Mesenchymal stem cell (in vitro differentiated cells and primary cell): ENCODE measurements at regions not wholly inside any gene's neighbourhood (a gene's known extent, or its start where the extent isn't known, plus 50 kb on each side); places are given as distances from the start of the nearest gene placed in this dataset.
"Not testable (repeated sequence)": the region's sequence is repeated elsewhere in the genome, so short reads cannot be mapped to it uniquely, and the experiment has no call there.

ENCODE experiments used
- DNase-seq: peaks from one replicate; pipeline ENCODE4 v3.0.0-alpha.2; 2013
- H2AFZ ChIP-seq: one replicate; pipeline ENCODE4 v1.6.1; 2013; ENCODE audit warnings: low read depth, mild to moderate bottlenecking, control low read depth, inconsistent platforms, low read length, moderate library complexity
- H2AK5ac ChIP-seq: 2 replicates; pipeline ENCODE4 v1.6.1; 2013; ENCODE audit warnings: low read length, moderate library complexity, mild to moderate bottlenecking, inconsistent platforms; ENCODE audit not compliant: severe bottlenecking
- H2BK120ac ChIP-seq: one replicate; pipeline ENCODE4 v1.6.1; 2013; ENCODE audit warnings: low read depth, mild to moderate bottlenecking, inconsistent platforms, low read length, moderate library complexity
- H2BK12ac ChIP-seq, 2 experiments: one replicate each; pipeline ENCODE4 v1.6.1; 2013; ENCODE audit warnings: inconsistent platforms in 2 of 2, low read length in 2 of 2, mild to moderate bottlenecking in 2 of 2, moderate library complexity in 2 of 2, control low read depth in 1 of 2
- H2BK15ac ChIP-seq: one replicate; pipeline ENCODE4 v1.6.1; 2013; ENCODE audit warnings: mild to moderate bottlenecking, low read depth, inconsistent platforms; ENCODE audit not compliant: poor library complexity, severe bottlenecking
- H2BK5ac ChIP-seq: 2 replicates; pipeline ENCODE4 v1.6.1; 2013; ENCODE audit warnings: low read depth, mild to moderate bottlenecking, low read length, control low read depth, inconsistent platforms; ENCODE audit not compliant: poor library complexity, severe bottlenecking
- H3K14ac ChIP-seq, 2 experiments: one replicate each; pipeline ENCODE4 v1.6.1; 2013; ENCODE audit warnings: inconsistent platforms in 2 of 2, low read length in 2 of 2, control low read depth in 1 of 2, mild to moderate bottlenecking in 1 of 2, moderate library complexity in 1 of 2
- H3K18ac ChIP-seq, 2 experiments: one replicate each; pipeline ENCODE4 v1.6.1; 2013; ENCODE audit warnings: inconsistent platforms in 2 of 2, low read length in 2 of 2, control low read depth in 1 of 2, low read depth in 1 of 2, mild to moderate bottlenecking in 1 of 2
- H3K23ac ChIP-seq, 2 experiments: one replicate each; pipeline ENCODE4 v1.6.1; 2013; ENCODE audit warnings: inconsistent platforms in 2 of 2, low read length in 2 of 2, mild to moderate bottlenecking in 2 of 2, moderate library complexity in 2 of 2, control low read depth in 1 of 2
- H3K27ac ChIP-seq: 2 replicates; pipeline ENCODE4 v1.5.1; 2013; ENCODE audit warnings: mild to moderate bottlenecking, moderate library complexity, low read length, control low read depth, inconsistent platforms; ENCODE audit not compliant: poor library complexity, severe bottlenecking
- H3K27me3 ChIP-seq, 2 experiments: 2 replicates each; pipeline versions ENCODE4 v1.6.1 to v1.7.0; 2013; ENCODE audit warnings: low read length in 2 of 2, mild to moderate bottlenecking in 2 of 2, moderate library complexity in 2 of 2, control low read depth in 1 of 2, inconsistent platforms in 1 of 2; ENCODE audit not compliant: control insufficient read depth in 1 of 2, insufficient read depth in 1 of 2
- H3K36me3 ChIP-seq, 2 experiments: 2 replicates each; pipeline versions ENCODE4 v1.6.1 to v1.7.0; 2013; ENCODE audit warnings: low read length in 2 of 2, control low read depth in 1 of 2, inconsistent platforms in 1 of 2, low read depth in 1 of 2, mild to moderate bottlenecking in 1 of 2; ENCODE audit not compliant: insufficient read depth in 2 of 2, control insufficient read depth in 1 of 2
- H3K4ac ChIP-seq, 2 experiments: one replicate each; pipeline ENCODE4 v1.6.1; 2013; ENCODE audit warnings: inconsistent platforms in 2 of 2, low read length in 2 of 2, mild to moderate bottlenecking in 2 of 2, moderate library complexity in 2 of 2, control low read depth in 1 of 2, low read depth in 1 of 2
- H3K4me1 ChIP-seq: 2 replicates; pipeline ENCODE4 v1.6.1; 2013; ENCODE audit warnings: low read depth, low read length, control low read depth; ENCODE audit not compliant: control insufficient read depth, insufficient read depth
- H3K4me2 ChIP-seq: 2 replicates; pipeline ENCODE4 v1.6.1; 2013; ENCODE audit warnings: low read length, mild to moderate bottlenecking, inconsistent platforms; ENCODE audit not compliant: poor library complexity, severe bottlenecking
- H3K4me3 ChIP-seq, 2 experiments: 2 replicates each; pipeline versions ENCODE4 v1.5.1 to v1.7.0; 2013; ENCODE audit warnings: low read length in 2 of 2, mild to moderate bottlenecking in 2 of 2, control low read depth in 1 of 2, low read depth in 1 of 2; ENCODE audit not compliant: insufficient read depth in 1 of 2
- H3K79me1 ChIP-seq: replicated peaks from 2 replicates; pipeline ENCODE4 v1.6.1; 2013; ENCODE audit warnings: mild to moderate bottlenecking, control low read depth, low read length, inconsistent platforms; ENCODE audit not compliant: poor library complexity, severe bottlenecking
- H3K9ac ChIP-seq: 2 replicates; pipeline ENCODE4 v1.7.0; 2013; ENCODE audit warnings: mild to moderate bottlenecking, low read length, moderate library complexity
- H3K9me3 ChIP-seq: 2 replicates; pipeline ENCODE4 v1.7.0; 2013; ENCODE audit warnings: mild to moderate bottlenecking, low read length; ENCODE audit not compliant: control insufficient read depth
- H4K8ac ChIP-seq: one replicate; pipeline ENCODE4 v1.6.1; 2013; ENCODE audit warnings: inconsistent platforms, mild to moderate bottlenecking, low read length, moderate library complexity
- H4K91ac ChIP-seq: one replicate; pipeline ENCODE4 v1.6.1; 2013; ENCODE audit warnings: mild to moderate bottlenecking, low read length, inconsistent platforms
- WGBS: methylation state at CpG from one replicate; pipeline ENCODE4 v1.1.7; 2013; ENCODE audit warnings: mixed read lengths; 5-methylcytosine and 5-hydroxymethylcytosine counted together

DNA sequence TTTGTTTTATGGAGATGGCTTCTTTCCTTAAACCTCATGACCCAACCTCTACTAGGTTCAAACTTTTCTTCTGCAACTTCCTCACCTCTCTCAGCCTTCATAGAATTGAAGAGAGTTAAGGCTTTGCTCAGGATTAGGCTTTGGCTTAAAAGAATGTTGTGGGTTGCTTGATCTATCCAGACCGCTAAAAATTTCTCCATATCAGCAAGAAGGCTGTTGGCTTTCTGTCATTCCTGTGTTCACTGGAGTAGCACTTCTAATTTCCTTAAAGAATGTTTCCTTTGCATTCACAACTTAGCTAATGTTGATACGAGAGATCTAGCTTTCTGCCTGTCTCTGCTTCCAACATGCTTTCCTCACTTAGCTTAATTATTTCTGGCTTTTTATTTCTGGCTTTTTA is 58.1 kb upstream of the KYNU start:
- WGBS: 100% methylated on average over 2 of the region's 2 CpGs

DNA sequence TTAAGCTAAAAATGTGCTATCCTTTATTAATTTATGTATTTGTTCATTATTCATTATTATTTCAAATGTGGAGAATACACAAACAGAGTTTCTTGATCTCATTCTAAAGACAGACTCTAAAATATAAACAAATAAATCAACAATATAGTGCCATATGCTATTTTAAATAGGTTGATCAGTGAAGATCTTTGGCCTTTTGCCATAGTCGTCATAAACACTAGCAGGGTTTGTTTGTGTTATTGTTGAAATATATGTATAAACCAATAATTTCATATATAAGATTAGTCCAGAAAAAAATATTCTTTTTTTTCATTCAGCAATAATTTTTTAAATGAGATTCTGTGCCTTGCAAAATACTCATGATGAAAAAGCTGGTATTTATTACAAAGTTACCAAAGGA is 62.1 kb upstream of the KYNU start:
- no peak overlapping the region for H3K4ac ChIP-seq
- no peak overlapping the region for H2AK5ac ChIP-seq
- H3K14ac ChIP-seq: no peak overlapping the region
- no peak overlapping the region for H3K23ac ChIP-seq
- no peak overlapping the region for H3K9ac ChIP-seq
- no peaks in the 10 kb centered on the region for H3K27me3 ChIP-seq
- H2AFZ ChIP-seq: no peak overlapping the region
- no peak overlapping the region for H4K8ac ChIP-seq
- no peak overlapping the region for H3K4me2 ChIP-seq
- no peak overlapping the region for H4K91ac ChIP-seq
- no peaks in the 10 kb centered on the region for H3K36me3 ChIP-seq
- H3K4me1 ChIP-seq: no peaks in the 10 kb centered on the region
- DNase-seq: no peak
- no peaks in the 10 kb centered on the region for H3K9me3 ChIP-seq
- H3K4me3 ChIP-seq: no peak overlapping the region
- no peak overlapping the region for H3K27ac ChIP-seq
- no peaks in the 10 kb centered on the region for H3K79me1 ChIP-seq
- H2BK5ac ChIP-seq: no peak overlapping the region
- H2BK15ac ChIP-seq: no peak overlapping the region
- no peak overlapping the region for H2BK12ac ChIP-seq
- no peak overlapping the region for H2BK120ac ChIP-seq
- H3K18ac ChIP-seq: no peak overlapping the region
- WGBS: no CpG with 5 or more reads among the region's 1 CpG

More for the DNA sequence above, 58.1 kb upstream of the KYNU start:
- H2BK12ac ChIP-seq: no peak overlapping the region
- H3K27ac ChIP-seq: peak overlapping the region; percentile 80
- H3K4ac ChIP-seq: no peak overlapping the region
- no peaks in the 10 kb centered on the region for H3K27me3 ChIP-seq
- H3K4me1 ChIP-seq: no peaks in the 10 kb centered on the region
- no peak overlapping the region for H4K8ac ChIP-seq
- H2AFZ ChIP-seq: no peak overlapping the region
- no peak overlapping the region for H2BK5ac ChIP-seq
- H3K18ac ChIP-seq: no peak overlapping the region
- no peak overlapping the region for H2BK120ac ChIP-seq
- H3K4me3 ChIP-seq: no peak overlapping the region
- no peak overlapping the region for H4K91ac ChIP-seq
- no peak overlapping the region for H3K4me2 ChIP-seq
- H3K36me3 ChIP-seq: no peaks in the 10 kb centered on the region
- no peak overlapping the region for H3K14ac ChIP-seq
- H3K79me1 ChIP-seq: no peaks in the 10 kb centered on the region
- no peak for DNase-seq
- H3K9ac ChIP-seq: no peak overlapping the region
- H3K23ac ChIP-seq: no peak overlapping the region
- no peaks in the 10 kb centered on the region for H3K9me3 ChIP-seq
- no peak overlapping the region for H2BK15ac ChIP-seq
- H2AK5ac ChIP-seq: no peak overlapping the region

DNA sequence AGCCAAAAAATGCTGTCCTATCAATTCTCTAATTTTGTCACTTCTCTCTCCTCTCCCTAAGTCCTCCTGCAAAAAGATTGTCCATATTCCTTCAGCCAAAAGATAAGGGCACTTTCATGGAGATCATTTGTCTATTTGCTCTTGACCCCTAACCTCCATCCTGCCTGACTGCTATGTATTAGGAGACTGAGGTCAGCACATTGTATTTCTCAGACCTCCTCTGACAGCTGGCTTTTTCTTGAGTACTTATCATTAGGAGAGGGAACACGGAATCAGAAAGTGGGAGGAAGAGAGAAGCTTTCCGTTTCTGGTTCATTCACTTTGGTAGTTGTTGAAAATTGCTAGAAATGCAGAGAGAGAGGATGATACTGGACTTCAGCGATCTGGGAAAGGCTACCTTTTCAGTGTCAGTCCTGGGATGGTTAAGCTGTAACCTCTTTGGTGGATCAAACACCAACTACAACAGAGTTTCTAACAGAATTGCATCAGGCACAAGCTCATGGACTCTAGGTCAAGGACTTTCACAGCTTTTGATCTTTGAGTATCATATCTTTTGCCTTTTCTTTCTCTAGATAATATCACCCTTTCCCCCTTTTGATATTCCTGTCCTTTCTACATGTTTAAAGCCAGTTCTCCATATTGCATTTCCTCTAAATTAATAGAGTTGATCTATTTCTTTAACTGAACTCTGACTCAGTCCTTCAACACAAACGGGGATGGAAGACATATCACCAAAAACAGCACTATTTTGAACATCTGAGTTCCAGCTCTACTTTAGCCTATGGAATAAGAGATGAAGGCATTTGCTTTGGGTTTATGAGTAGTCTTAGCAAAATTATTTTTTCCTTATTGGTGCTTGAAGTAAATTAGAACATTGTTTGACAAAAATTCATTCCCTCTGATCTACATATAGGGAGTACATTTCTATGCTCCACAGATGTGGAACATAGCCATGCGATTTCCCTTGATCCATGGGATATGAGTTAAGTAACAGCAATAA is 63.3 kb upstream of the KYNU start:
- no peaks in the 10 kb centered on the region for H3K4me1 ChIP-seq
- H3K4ac ChIP-seq: no peak overlapping the region
- no peak overlapping the region for H2AFZ ChIP-seq
- no peak overlapping the region for H3K27ac ChIP-seq
- no peak overlapping the region for H4K8ac ChIP-seq
- no peak overlapping the region for H3K9ac ChIP-seq
- no peak overlapping the region for H3K4me3 ChIP-seq
- H3K23ac ChIP-seq: no peak overlapping the region
- H2BK15ac ChIP-seq: no peak overlapping the region
- H2BK120ac ChIP-seq: no peak overlapping the region
- H2BK5ac ChIP-seq: no peak overlapping the region
- no peak for DNase-seq
- no peak overlapping the region for H4K91ac ChIP-seq
- H2BK12ac ChIP-seq: no peak overlapping the region
- no peak overlapping the region for H3K14ac ChIP-seq
- H3K4me2 ChIP-seq: no peak overlapping the region
- H3K18ac ChIP-seq: no peak overlapping the region
- H2AK5ac ChIP-seq: no peak overlapping the region
- WGBS: 58% methylated on average over 4 of the region's 5 CpGs
- H3K79me1 ChIP-seq: no peaks in the 10 kb centered on the region
- no peaks in the 10 kb centered on the region for H3K9me3 ChIP-seq
- H3K27me3 ChIP-seq: no peaks in the 10 kb centered on the region
- H3K36me3 ChIP-seq: no peaks in the 10 kb centered on the region

DNA sequence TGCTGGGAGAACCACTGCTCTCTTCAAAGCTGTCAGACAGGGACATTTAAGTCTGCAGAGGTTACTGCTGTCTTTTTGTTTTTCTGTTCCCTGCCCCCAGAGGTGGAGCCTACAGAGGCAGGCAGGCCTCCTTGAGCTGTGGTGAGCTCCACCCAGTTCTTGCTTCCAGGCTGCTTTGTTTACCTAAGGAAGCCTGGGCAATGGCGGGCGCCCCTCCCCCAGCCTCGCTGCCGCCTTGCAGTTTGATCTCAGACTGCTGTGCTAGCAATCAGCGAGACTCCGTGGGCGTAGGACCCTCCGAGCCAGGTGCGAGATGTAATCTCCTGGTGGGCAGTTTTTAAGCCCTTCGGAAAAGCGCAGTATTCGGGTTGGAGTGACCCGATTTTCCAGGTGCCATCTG is 65.8 kb upstream of the KYNU start:
- not testable (repeated sequence) for H2BK5ac ChIP-seq, H3K9ac ChIP-seq, H2BK12ac ChIP-seq, H3K36me3 ChIP-seq, H2BK120ac ChIP-seq, H3K4me2 ChIP-seq, H3K18ac ChIP-seq, H2AK5ac ChIP-seq, H3K9me3 ChIP-seq, H2AFZ ChIP-seq, H3K27ac ChIP-seq, DNase-seq, H3K79me1 ChIP-seq, H3K4ac ChIP-seq, H3K4me3 ChIP-seq, H4K91ac ChIP-seq, H4K8ac ChIP-seq, H2BK15ac ChIP-seq, H3K23ac ChIP-seq, H3K27me3 ChIP-seq, H3K4me1 ChIP-seq, H3K14ac ChIP-seq
- 66% methylated on average over 12 of the region's 13 CpGs for WGBS
